Smooth muscle cell (in vitro differentiated cells): ENCODE measurements at regions not wholly inside any gene's neighbourhood (a gene's known extent, or its start where the extent isn't known, plus 50 kb on each side); places are given as distances from the start of the nearest gene placed in this dataset.

ENCODE experiments used
- DNase-seq: peaks from one replicate; lab custom pipeline; 2025; ENCODE audit not compliant: unreplicated experiment; lab: John Stamatoyannopoulos, UW
- H2AFZ ChIP-seq: fragments of 200-600 bp; sonication (generic); 2 replicates; pipeline ENCODE4 v1.6.0; 2016; ENCODE audit warnings: antibody characterized with exemption, low read depth, mild to moderate bottlenecking
- H3F3A ChIP-seq: fragments of 200-600 bp; sonication (generic); 2 replicates; pipeline ENCODE4 v1.6.0; 2017; ENCODE audit warnings: antibody characterized with exemption, low read depth
- H3K27ac ChIP-seq: fragments of 200-600 bp; sonication (generic); 2 replicates; pipeline ENCODE4 v1.5.1; 2016; ENCODE audit warnings: low read depth, mild to moderate bottlenecking
- H3K27me3 ChIP-seq: fragments of 200-600 bp; sonication (generic); 2 replicates; pipeline ENCODE4 v1.6.1; 2016; ENCODE audit warnings: low read depth, mild to moderate bottlenecking
- H3K36me3 ChIP-seq: fragments of 200-600 bp; sonication (generic); 2 replicates; pipeline ENCODE4 v1.5.1; 2016; ENCODE audit warnings: low read depth
- H3K4me1 ChIP-seq: fragments of 200-600 bp; sonication (generic); 2 replicates; pipeline ENCODE4 v1.5.1; 2016; ENCODE audit warnings: low read depth
- H3K4me2 ChIP-seq: fragments of 200-600 bp; sonication (generic); 2 replicates; pipeline ENCODE4 v1.6.0; 2016; ENCODE audit warnings: mild to moderate bottlenecking
- H3K4me3 ChIP-seq: fragments of 200-600 bp; sonication (generic); 2 replicates; pipeline ENCODE4 v1.5.1; 2016; ENCODE audit warnings: mild to moderate bottlenecking
- H3K79me2 ChIP-seq: fragments of 200-600 bp; sonication (generic); 2 replicates; pipeline ENCODE4 v1.6.0; 2016; ENCODE audit warnings: low read depth, mild to moderate bottlenecking
- H3K9ac ChIP-seq: fragments of 200-600 bp; sonication (generic); 2 replicates; pipeline ENCODE4 v1.6.0; 2016; ENCODE audit warnings: low read depth
- H3K9me3 ChIP-seq: fragments of 200-600 bp; sonication (generic); replicated peaks from 2 replicates; pipeline ENCODE4 v1.5.1; 2016; ENCODE audit warnings: low read depth
- H4K20me1 ChIP-seq: fragments of 200-600 bp; sonication (generic); 2 replicates; pipeline ENCODE4 v1.6.0; 2016; ENCODE audit warnings: low read depth
- CTCF ChIP-seq: fragments of 200-600 bp; sonication (generic); IDR thresholded peaks from 2 replicates; pipeline ENCODE4 v1.5.1; 2017; ENCODE audit warnings: borderline replicate concordance, mild to moderate bottlenecking, antibody characterized with exemption; ENCODE audit not compliant: insufficient read depth, poor library complexity, severe bottlenecking
- WGBS: methylation state at CpG from one replicate; pipeline ENCODE4 v1.1.7; 2016; ENCODE audit warnings: low lambda C conversion rate; 5-methylcytosine and 5-hydroxymethylcytosine counted together

GRCh38 chr1:118302145-118302544, 117.1 kb upstream of the SPAG17 start:
- DNase-seq, result no peak
- no peak for TF ChIP-seq CTCF
- Histone ChIP-seq H3K9me3 (no peaks in the 10 kb centered on the region), H2AFZ (no peak overlapping the region), H3K4me3 (no peak overlapping the region), H3F3A (no peaks in the 10 kb centered on the region), H3K27ac (no peak overlapping the region), H3K36me3 (no peaks in the 10 kb centered on the region), H3K79me2 (no peaks in the 10 kb centered on the region), H3K4me2 (no peak overlapping the region), H3K27me3 (peaks cover 39% of the 10 kb centered on the region), H4K20me1 (no peaks in the 10 kb centered on the region), H3K9ac (no peak overlapping the region), H3K4me1 (no peaks in the 10 kb centered on the region)
- WGBS, result 64% methylated on average over 1 of the region's 1 CpG

- no peak for DNase-seq
- Histone ChIP-seq H3K4me1 (no peaks in the 10 kb centered on the region), H2AFZ (no peak overlapping the region), H3F3A (no peaks in the 10 kb centered on the region), H3K4me3 (no peak overlapping the region), H3K4me2 (no peak overlapping the region), H4K20me1 (no peaks in the 10 kb centered on the region), H3K9ac (no peak overlapping the region), H3K27me3 (peaks cover 39% of the 10 kb centered on the region), H3K27ac (no peak overlapping the region), H3K79me2 (no peaks in the 10 kb centered on the region), H3K9me3 (no peaks in the 10 kb centered on the region), H3K36me3 (no peaks in the 10 kb centered on the region)
- TF ChIP-seq CTCF, result no peak
Observed at GRCh38 chr1:118300808-118301207, 115.8 kb upstream of the SPAG17 start.

GRCh38 chr1:118298397-118298796, 113.4 kb upstream of the SPAG17 start:
- Histone ChIP-seq H3K4me3 (no peak overlapping the region), H3F3A (no peaks in the 10 kb centered on the region), H4K20me1 (no peaks in the 10 kb centered on the region), H3K4me1 (peaks cover 4% of the 10 kb centered on the region), H3K9ac (no peak overlapping the region), H3K27me3 (peaks cover 30% of the 10 kb centered on the region), H3K36me3 (no peaks in the 10 kb centered on the region), H3K9me3 (no peaks in the 10 kb centered on the region), H3K27ac (no peak overlapping the region), H3K4me2 (no peak overlapping the region), H2AFZ (no peak overlapping the region), H3K79me2 (no peaks in the 10 kb centered on the region)
- WGBS, result 22% methylated on average over 5 of the region's 5 CpGs
- no peak for DNase-seq
- TF ChIP-seq CTCF, result no peak

- H3F3A ChIP-seq, result no peaks in the 10 kb centered on the region
- TF ChIP-seq CTCF, result no peak
- no peak overlapping the region for H2AFZ ChIP-seq
- no peak for DNase-seq
- no peaks in the 10 kb centered on the region for H3K79me2 ChIP-seq
- no peaks in the 10 kb centered on the region for H3K9me3 ChIP-seq
- H3K9ac ChIP-seq, result no peak overlapping the region
- H3K27me3 ChIP-seq, result peaks cover 21% of the 10 kb centered on the region
- no peaks in the 10 kb centered on the region for H4K20me1 ChIP-seq
- no peak overlapping the region for H3K4me3 ChIP-seq
- peaks cover 4% of the 10 kb centered on the region for H3K4me1 ChIP-seq
- H3K27ac ChIP-seq, result no peak overlapping the region
- H3K4me2 ChIP-seq, result no peak overlapping the region
- H3K36me3 ChIP-seq, result no peaks in the 10 kb centered on the region
Observed at GRCh38 chr1:118297521-118297920, 112.5 kb upstream of the SPAG17 start.
